WTC11 (cell line): ENCODE measurements at regions not wholly inside any gene's neighbourhood (a gene's known extent, or its start where the extent isn't known, plus 50 kb on each side); places are given as distances from the start of the nearest gene placed in this dataset.

ENCODE experiments used
- ATAC-seq: fragments of 200-7000 bp; cut with Tn5 transposase; 2 replicates; pipeline ENCODE4 v1.10.0; 2021; ENCODE audit warnings: mild to moderate bottlenecking, moderate library complexity
- CTCF ChIA-PET: fragments of 300-600 bp; sonication (Branson Sonifier 250); formaldehyde crosslinking; loops from one replicate; lab custom pipeline; 2021; ENCODE audit warnings: antibody characterized with exemption; lab: Charles Lee
- POLR2A ChIA-PET: fragments of 350-600 bp; sonication (Branson Sonifier 250); formaldehyde crosslinking; loops from one replicate; lab custom pipeline; 2021; ENCODE audit warnings: antibody characterized with exemption; lab: Charles Lee
- DNase-seq: peaks from one replicate; pipeline ENCODE4 v3.0.0; 2021; ENCODE audit warnings: low spot score
- H3K27ac Mint-ChIP-seq: 2 replicates; pipeline ENCODE4 v1.8.0; 2021; ENCODE audit warnings: mixed read lengths
- H3K27me3 Mint-ChIP-seq: 2 replicates; pipeline ENCODE4 v1.8.0; 2021; ENCODE audit warnings: low read depth, mild to moderate bottlenecking, moderate library complexity, mixed read lengths
- H3K36me3 Mint-ChIP-seq: 2 replicates; pipeline ENCODE4 v1.8.0; 2021; ENCODE audit warnings: mixed read lengths
- H3K4me1 Mint-ChIP-seq: 2 replicates; pipeline ENCODE4 v1.8.0; 2022; ENCODE audit warnings: mixed read lengths
- H3K4me3 Mint-ChIP-seq: 2 replicates; pipeline ENCODE4 v1.8.0; 2021; ENCODE audit warnings: mild to moderate bottlenecking, moderate library complexity, mixed read lengths
- H3K9me3 Mint-ChIP-seq: 2 replicates; pipeline ENCODE4 v1.8.0; 2021; ENCODE audit warnings: mixed read lengths
- AR ChIP-seq: fragments of 250-450 bp; sonication (Bioruptor Pico); IDR thresholded peaks from 2 replicates; pipeline ENCODE4 v1.9.0; 2021; ENCODE audit warnings: mild to moderate bottlenecking
- ATF1 ChIP-seq: sonication (generic); formaldehyde crosslinking; IDR thresholded peaks from 2 replicates; pipeline ENCODE4 v1.8.1; 2023; ENCODE audit warnings: mild to moderate bottlenecking, moderate library complexity, missing genetic modification reagents
- CBFB ChIP-seq: sonication (generic); formaldehyde crosslinking; IDR thresholded peaks from 2 replicates; pipeline ENCODE4 v1.8.1; 2022; ENCODE audit warnings: mild to moderate bottlenecking, low read depth, missing genetic modification reagents
- FOXJ3 ChIP-seq: sonication (generic); formaldehyde crosslinking; IDR thresholded peaks from 2 replicates; pipeline ENCODE4 v1.9.0; 2021; ENCODE audit warnings: missing genetic modification reagents, mild to moderate bottlenecking, borderline replicate concordance
- FOXP4 ChIP-seq: sonication (generic); formaldehyde crosslinking; IDR thresholded peaks from 2 replicates; pipeline ENCODE4 v1.8.0; 2022; ENCODE audit warnings: mild to moderate bottlenecking, missing genetic modification reagents
- MAX ChIP-seq: sonication (generic); formaldehyde crosslinking; IDR thresholded peaks from 2 replicates; pipeline ENCODE4 v1.8.0; 2022; ENCODE audit warnings: mild to moderate bottlenecking, missing genetic modification reagents
- NFATC4 ChIP-seq: fragments of 250-450 bp; sonication (Bioruptor Pico); IDR thresholded peaks from 2 replicates; pipeline ENCODE4 v1.9.0; 2021; ENCODE audit warnings: mild to moderate bottlenecking
- RORB ChIP-seq: fragments of 250-450 bp; sonication (Bioruptor Pico); IDR thresholded peaks from 2 replicates; pipeline ENCODE4 v1.9.0; 2021; ENCODE audit warnings: mild to moderate bottlenecking
- TCF7 ChIP-seq: sonication (generic); formaldehyde crosslinking; IDR thresholded peaks from 2 replicates; pipeline ENCODE4 v1.8.0; 2022; ENCODE audit warnings: mild to moderate bottlenecking, low read depth, missing genetic modification reagents, moderate library complexity
- USF1 ChIP-seq: sonication (generic); formaldehyde crosslinking; IDR thresholded peaks from 2 replicates; pipeline ENCODE4 v1.8.0; 2022; ENCODE audit warnings: mild to moderate bottlenecking, missing genetic modification reagents
- ZMAT4 ChIP-seq: fragments of 250-450 bp; sonication (Bioruptor Pico); IDR thresholded peaks from 2 replicates; pipeline ENCODE4 v1.9.0; 2021; ENCODE audit warnings: mild to moderate bottlenecking
- ZNF232 ChIP-seq: sonication (generic); formaldehyde crosslinking; IDR thresholded peaks from 2 replicates; pipeline ENCODE4 v1.8.0; 2022; ENCODE audit warnings: mild to moderate bottlenecking, missing genetic modification reagents
- ZNF263 ChIP-seq: sonication (generic); formaldehyde crosslinking; IDR thresholded peaks from 2 replicates; pipeline ENCODE4 v1.8.1; 2022; ENCODE audit warnings: low read depth, mild to moderate bottlenecking, moderate library complexity, missing genetic modification reagents
- ZSCAN18 ChIP-seq: fragments of 250-450 bp; sonication (Bioruptor Pico); IDR thresholded peaks from 2 replicates; pipeline ENCODE4 v2.1.2; 2022; ENCODE audit warnings: mild to moderate bottlenecking, moderate library complexity

- TF ChIP-seq FOXJ3 (CRISPR knock-in tag) (no peak), MAX (CRISPR knock-in tag) (no peak), ZMAT4 (CRISPR knock-in tag) (no peak), USF1 (CRISPR knock-in tag) (no peak), FOXP4 (CRISPR knock-in tag) (no peak), AR (CRISPR knock-in tag) (no peak)
- TF ChIP-seq, all 79 proteins: peak for 0
- H3K9me3 Mint-ChIP-seq: peaks cover 5% of the 10 kb centered on the region; the same call in 1 of the 2 replicates
- no peak overlapping the region for H3K4me3 Mint-ChIP-seq
- no peaks in the 10 kb centered on the region for H3K36me3 Mint-ChIP-seq
- ChIA-PET POLR2A (no interaction called here), CTCF (interaction anchor here (0.8 kb wide), 1 partner anchor 12 kb away, joined by 3 read pairs; no protein-coding TSS in a partner anchor)
- H3K27me3 Mint-ChIP-seq: no peaks in the 10 kb centered on the region
- DNase-seq: no peak
- H3K27ac Mint-ChIP-seq: no peak overlapping the region
- H3K4me1 Mint-ChIP-seq: no peaks in the 10 kb centered on the region
- no peak for ATAC-seq
Observed at GRCh38 chr3:59528251-59528650, 478.4 kb upstream of the CFAP20DC start.

- POLR2A ChIA-PET: no interaction called here
- CTCF ChIA-PET: interaction anchor here (1.0 kb wide), 1 partner anchor 455 kb away, joined by 3 read pairs; no protein-coding TSS in a partner anchor
- H3K9me3 Mint-ChIP-seq: peaks cover 5% of the 10 kb centered on the region; the same call in 1 of the 2 replicates
- H3K27me3 Mint-ChIP-seq: no peaks in the 10 kb centered on the region
- DNase-seq (no peak), ATAC-seq (no peak)
- H3K27ac Mint-ChIP-seq: no peak overlapping the region
- H3K36me3 Mint-ChIP-seq: no peaks in the 10 kb centered on the region
- TF ChIP-seq RORB (CRISPR knock-in tag) (no peak), ZNF263 (CRISPR knock-in tag) (no peak), ATF1 (CRISPR knock-in tag) (no peak), CBFB (CRISPR knock-in tag) (no peak), ZNF232 (CRISPR knock-in tag) (no peak), TCF7 (CRISPR knock-in tag) (no peak), NFATC4 (CRISPR knock-in tag) (no peak)
- no peaks in the 10 kb centered on the region for H3K4me1 Mint-ChIP-seq
- no peak overlapping the region for H3K4me3 Mint-ChIP-seq
Observed at GRCh38 chr3:59527493-59527892, 477.7 kb upstream of the CFAP20DC start.

- Mint-ChIP-seq H3K27me3 (no peaks in the 10 kb centered on the region), H3K9me3 (peaks cover 5% of the 10 kb centered on the region; the same call in 1 of the 2 replicates), H3K4me1 (no peaks in the 10 kb centered on the region), H3K4me3 (no peak overlapping the region), H3K36me3 (no peaks in the 10 kb centered on the region), H3K27ac (no peak overlapping the region)
- DNase-seq (no peak), ATAC-seq (no peak)
- TF ChIP-seq ZSCAN18 (CRISPR knock-in tag): no peak
- CTCF ChIA-PET: interaction anchor here (1.0 kb wide), 1 partner anchor 456 kb away, joined by 3 read pairs; no protein-coding TSS in a partner anchor
- POLR2A ChIA-PET: no interaction called here
Observed at GRCh38 chr3:59526999-59527398, 477.2 kb upstream of the CFAP20DC start.
